HEK293 (cell line): ENCODE measurements at regions not wholly inside any gene's neighbourhood (a gene's known extent, or its start where the extent isn't known, plus 50 kb on each side); places are given as distances from the start of the nearest gene placed in this dataset.

Source experiments
- CTCF ChIA-PET: fragments of 350-600 bp; formaldehyde crosslinking; extraction: SDS; loops from one replicate; lab custom pipeline; 2021; ENCODE audit warnings: antibody characterized with exemption; lab: Yijun Ruan, JAX
- POLR2A ChIA-PET: fragments of 300-600 bp; formaldehyde crosslinking; extraction: SDS; loops from one replicate; lab custom pipeline; 2020; ENCODE audit warnings: antibody characterized with exemption, inconsistent platforms; lab: Yijun Ruan, JAX
- H3K27ac ChIP-seq: fragments of 200-500 bp; sonication (Bioruptor generic); 2 replicates; pipeline ENCODE4 v1.5.1; 2014; ENCODE audit warnings: low read depth, low read length, control low read depth, inconsistent platforms; ENCODE audit errors: extremely low read depth
- H3K36me3 ChIP-seq, 2 experiments: fragments of 200-500 bp in 1 of 2; sonication (Bioruptor generic) in 1 of 2; 1 replicate in 1 of 2; 2 replicates in 1 of 2; pipeline ENCODE4 v1.5.1; 2014 to 2017; ENCODE audit warnings: inconsistent platforms in 2 of 2, low read length in 2 of 2; ENCODE audit not compliant: control insufficient read depth in 2 of 2, insufficient read depth in 1 of 2
- H3K4me1 ChIP-seq: fragments of 200-500 bp; sonication (Bioruptor generic); 2 replicates; pipeline ENCODE4 v1.5.1; 2014; ENCODE audit warnings: mild to moderate bottlenecking, low read length, inconsistent platforms; ENCODE audit not compliant: control insufficient read depth, insufficient read depth
- H3K4me3 ChIP-seq: 2 replicates; pipeline ENCODE4 v1.5.1; 2011; ENCODE audit warnings: low read depth, mild to moderate bottlenecking, control low read depth, low read length, moderate library complexity
- H3K9me3 ChIP-seq: fragments of 200-500 bp; sonication (Bioruptor generic); 2 replicates; pipeline ENCODE4 v1.5.1; 2014; ENCODE audit warnings: low read depth, low read length, inconsistent platforms; ENCODE audit not compliant: control insufficient read depth, insufficient read depth
- KLF16 ChIP-seq: fragments of 450-650 bp; formaldehyde crosslinking; IDR thresholded peaks from 2 replicates; pipeline ENCODE4 v1.5.1; 2017; ENCODE audit warnings: missing biosample characterization, missing genetic modification characterization
- KLF7 ChIP-seq: fragments of 450-650 bp; formaldehyde crosslinking; IDR thresholded peaks from 2 replicates; pipeline ENCODE4 v1.5.1; 2016; ENCODE audit warnings: missing biosample characterization, missing genetic modification characterization, borderline replicate concordance
- PATZ1 ChIP-seq: fragments of 450-650 bp; formaldehyde crosslinking; IDR thresholded peaks from 2 replicates; pipeline ENCODE4 v1.5.1; 2016; ENCODE audit warnings: missing biosample characterization, missing genetic modification characterization
- ZNF19 ChIP-seq: fragments of 450-650 bp; formaldehyde crosslinking; IDR thresholded peaks from 2 replicates; pipeline ENCODE4; 2016; ENCODE audit warnings: missing biosample characterization, missing genetic modification characterization, low read depth
- ZNF311 ChIP-seq: fragments of 450-650 bp; formaldehyde crosslinking; IDR thresholded peaks from 2 replicates; pipeline ENCODE4 v1.5.1; 2017; ENCODE audit warnings: missing biosample characterization, missing genetic modification characterization, borderline replicate concordance
- ZNF341 ChIP-seq: fragments of 450-650 bp; formaldehyde crosslinking; IDR thresholded peaks from 2 replicates; pipeline ENCODE4; 2016; ENCODE audit warnings: low read depth, missing biosample characterization, missing genetic modification characterization
- ZNF350 ChIP-seq: fragments of 450-650 bp; formaldehyde crosslinking; IDR thresholded peaks from 2 replicates; pipeline ENCODE4 v1.5.0; 2017; ENCODE audit warnings: missing biosample characterization, mild to moderate bottlenecking, missing genetic modification characterization
- ZNF394 ChIP-seq: fragments of 450-650 bp; formaldehyde crosslinking; IDR thresholded peaks from 2 replicates; pipeline ENCODE4 v1.5.1; 2016; ENCODE audit warnings: missing biosample characterization, missing genetic modification characterization, mild to moderate bottlenecking, moderate library complexity, borderline replicate concordance
- ZNF529 ChIP-seq: fragments of 450-650 bp; formaldehyde crosslinking; IDR thresholded peaks from 2 replicates; pipeline ENCODE4 v1.5.1; 2017; ENCODE audit warnings: missing genetic modification characterization, missing biosample characterization; ENCODE audit not compliant: insufficient replicate concordance
- ZNF626 ChIP-seq: fragments of 450-650 bp; sonication (Bioruptor Pico); formaldehyde crosslinking; IDR thresholded peaks from 2 replicates; pipeline ENCODE4 v1.5.1; 2018; ENCODE audit warnings: missing biosample characterization, missing genetic modification characterization, inconsistent platforms
- ZNF654 ChIP-seq: fragments of 450-650 bp; formaldehyde crosslinking; IDR thresholded peaks from 2 replicates; pipeline ENCODE4 v1.5.1; 2016; ENCODE audit warnings: low read depth, missing biosample characterization, missing genetic modification characterization
- ZNF664 ChIP-seq: fragments of 450-650 bp; formaldehyde crosslinking; IDR thresholded peaks from 2 replicates; pipeline ENCODE4 v1.5.1; 2016; ENCODE audit warnings: missing biosample characterization, missing genetic modification characterization
- ZNF785 ChIP-seq: fragments of 450-650 bp; formaldehyde crosslinking; IDR thresholded peaks from 2 replicates; pipeline ENCODE4 v1.5.1; 2016; ENCODE audit warnings: missing biosample characterization, missing genetic modification characterization
- ZNF791 ChIP-seq: fragments of 450-650 bp; formaldehyde crosslinking; IDR thresholded peaks from 2 replicates; pipeline ENCODE4 v1.5.1; 2016; ENCODE audit warnings: missing biosample characterization, missing genetic modification characterization
- ZNF830 ChIP-seq: fragments of 450-650 bp; IDR thresholded peaks from 2 replicates; pipeline ENCODE4 v1.5.0; 2018; ENCODE audit warnings: missing biosample characterization, missing genetic modification characterization, low read depth, mild to moderate bottlenecking, moderate library complexity
- ZSCAN5A ChIP-seq: fragments of 450-650 bp; formaldehyde crosslinking; IDR thresholded peaks from 2 replicates; pipeline ENCODE4 v1.5.1; 2016; ENCODE audit warnings: missing biosample characterization, missing genetic modification characterization
- TF ChIP-seq, protein P1 (sequence below): fragments of 450-650 bp; formaldehyde crosslinking; IDR thresholded peaks from 2 replicates; pipeline ENCODE4 v1.5.1; 2016; ENCODE audit warnings: missing biosample characterization, missing genetic modification characterization
- TF ChIP-seq, protein P2 (sequence below): fragments of 450-650 bp; formaldehyde crosslinking; IDR thresholded peaks from 2 replicates; pipeline ENCODE4 v1.5.1; 2017; ENCODE audit warnings: missing biosample characterization, missing genetic modification characterization

DNA sequence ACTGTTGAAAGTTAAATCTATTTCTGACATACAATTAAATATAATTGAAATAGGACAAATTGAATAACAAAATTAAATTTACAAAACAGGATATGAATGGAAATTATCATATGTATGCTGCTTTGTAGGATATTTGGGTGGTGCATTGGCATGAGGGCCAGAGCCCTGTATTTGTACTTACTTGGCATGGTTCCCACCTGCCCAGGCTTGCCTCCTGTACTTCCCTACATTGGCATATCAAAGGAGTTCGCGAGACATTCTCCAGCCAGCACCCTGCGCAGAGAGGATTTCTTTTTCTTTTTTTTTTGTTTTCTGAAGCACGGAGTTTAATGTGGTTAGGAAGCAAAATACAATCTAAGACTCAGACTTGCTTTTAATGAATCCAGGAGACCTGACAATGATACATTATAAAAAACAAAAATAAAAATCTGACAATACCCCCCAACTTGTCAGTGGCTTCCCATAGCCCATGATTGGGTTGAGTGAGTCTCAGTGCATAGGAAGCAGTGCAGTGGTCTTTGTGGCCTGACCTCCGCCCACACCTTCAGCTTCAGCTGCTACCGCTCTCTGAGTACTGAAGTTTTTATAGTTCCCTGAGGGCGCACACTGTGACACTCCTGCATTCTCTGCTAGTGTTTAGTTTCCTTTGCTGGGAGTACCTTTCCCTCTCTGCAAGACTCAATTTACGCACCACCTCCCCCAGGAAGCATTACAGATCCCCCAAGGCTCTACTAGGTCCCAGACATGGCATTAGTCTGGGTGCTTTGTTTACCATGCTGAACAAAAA is 440.8 kb downstream of the UTRN start (continued):
- no peak for TF ChIP-seq PATZ1 (tag by site-specific recombination)
- TF ChIP-seq, protein P1, sequence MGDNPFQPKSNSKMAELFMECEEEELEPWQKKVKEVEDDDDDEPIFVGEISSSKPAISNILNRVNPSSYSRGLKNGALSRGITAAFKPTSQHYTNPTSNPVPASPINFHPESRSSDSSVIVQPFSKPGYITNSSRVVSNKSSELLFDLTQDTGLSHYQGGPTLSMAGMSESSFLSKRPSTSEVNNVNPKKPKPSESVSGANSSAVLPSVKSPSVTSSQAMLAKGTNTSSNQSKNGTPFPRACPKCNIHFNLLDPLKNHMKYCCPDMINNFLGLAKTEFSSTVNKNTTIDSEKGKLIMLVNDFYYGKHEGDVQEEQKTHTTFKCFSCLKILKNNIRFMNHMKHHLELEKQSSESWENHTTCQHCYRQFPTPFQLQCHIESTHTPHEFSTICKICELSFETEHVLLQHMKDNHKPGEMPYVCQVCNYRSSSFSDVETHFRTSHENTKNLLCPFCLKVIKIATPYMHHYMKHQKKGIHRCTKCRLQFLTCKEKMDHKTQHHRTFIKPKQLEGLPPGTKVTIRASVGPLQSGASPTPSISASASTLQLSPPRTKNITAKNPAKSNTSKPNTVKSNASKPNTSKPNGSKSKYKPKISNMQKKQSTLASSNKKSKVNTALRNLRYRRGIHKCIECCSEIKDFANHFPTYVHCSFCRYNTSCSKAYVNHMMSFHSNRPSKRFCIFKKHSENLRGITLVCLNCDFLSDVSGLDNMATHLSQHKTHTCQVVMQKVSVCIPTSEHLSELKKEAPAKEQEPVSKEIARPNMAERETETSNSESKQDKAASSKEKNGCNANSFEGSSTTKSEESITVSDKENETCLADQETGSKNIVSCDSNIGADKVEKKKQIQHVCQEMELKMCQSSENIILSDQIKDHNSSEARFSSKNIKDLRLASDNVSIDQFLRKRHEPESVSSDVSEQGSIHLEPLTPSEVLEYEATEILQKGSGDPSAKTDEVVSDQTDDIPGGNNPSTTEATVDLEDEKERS (tag by site-specific recombination) = no peak
- no peak for TF ChIP-seq KLF7 (tag by site-specific recombination)
- TF ChIP-seq, all 188 proteins: peak for 9

GRCh38 chr6:144728804-144729203 is 443.7 kb downstream of the UTRN start:
- Histone ChIP-seq H3K4me3 (no peak overlapping the region), H3K27ac (no peak overlapping the region), H3K9me3 (no peaks in the 10 kb centered on the region), H3K36me3 (peaks cover 0 to 12% of the 10 kb centered on the region in 2 experiments; a peak in 2 of 3 replicates), H3K4me1 (peaks cover 6% of the 10 kb centered on the region)
- POLR2A ChIA-PET = no interaction called here
- CTCF ChIA-PET = interaction anchor here (0.6 to 0.7 kb wide), 3 partner anchors 273 to 1235 kb away, joined by 3 read pairs; partner anchors contain the start of gene SHPRH
- TF ChIP-seq ZNF626 (tag by site-specific recombination) (no peak), ZNF529 (tag by site-specific recombination) (no peak), ZSCAN5A (tag by site-specific recombination) (no peak), ZNF19 (no peak), ZNF785 (tag by site-specific recombination) (no peak), ZNF350 (tag by site-specific recombination) (no peak), ZNF664 (no peak), ZNF830 (tag by site-specific recombination) (no peak), KLF16 (tag by site-specific recombination) (no peak), ZNF341 (tag by site-specific recombination) (no peak), ZNF791 (tag by site-specific recombination) (no peak), ZNF394 (tag by site-specific recombination) (no peak), ZNF311 (no peak), ZNF654 (no peak)
- TF ChIP-seq, protein P2, sequence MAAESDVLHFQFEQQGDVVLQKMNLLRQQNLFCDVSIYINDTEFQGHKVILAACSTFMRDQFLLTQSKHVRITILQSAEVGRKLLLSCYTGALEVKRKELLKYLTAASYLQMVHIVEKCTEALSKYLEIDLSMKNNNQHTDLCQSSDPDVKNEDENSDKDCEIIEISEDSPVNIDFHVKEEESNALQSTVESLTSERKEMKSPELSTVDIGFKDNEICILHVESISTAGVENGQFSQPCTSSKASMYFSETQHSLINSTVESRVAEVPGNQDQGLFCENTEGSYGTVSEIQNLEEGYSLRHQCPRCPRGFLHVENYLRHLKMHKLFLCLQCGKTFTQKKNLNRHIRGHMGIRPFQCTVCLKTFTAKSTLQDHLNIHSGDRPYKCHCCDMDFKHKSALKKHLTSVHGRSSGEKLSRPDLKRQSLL (tag by site-specific recombination) = no peak
